ENCODE measurements at regions not wholly inside any gene's neighbourhood (a gene's known extent, or its start where the extent isn't known, plus 50 kb on each side); places are given as distances from the start of the nearest gene placed in this dataset.

DNA sequence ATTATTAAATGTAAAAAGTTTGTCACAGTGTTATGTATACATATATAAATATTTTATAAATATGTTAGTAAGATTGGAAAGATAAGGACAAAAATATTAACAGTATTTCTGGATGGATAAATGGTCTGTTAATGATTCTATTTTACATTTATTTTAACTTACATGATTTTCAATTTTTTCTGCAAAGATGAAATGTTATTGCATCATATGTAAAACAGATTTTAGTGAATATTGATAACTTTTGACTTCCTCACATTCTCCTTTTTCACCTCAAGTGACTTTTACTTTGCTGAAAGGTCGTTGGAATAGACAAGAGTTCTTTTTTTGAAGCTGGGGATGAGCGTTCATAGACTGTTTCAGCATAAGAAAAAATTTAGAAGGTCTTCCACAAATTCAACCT, 1554.7 kb upstream of the TENM4 start:
- H3K4me2 ChIP-seq (ENCODE audit: insufficient read depth, low read length, poor library complexity, severe bottlenecking), result no peak overlapping the region
- no peak overlapping the region for H3K18ac ChIP-seq (ENCODE audit: low read length)
- no peak overlapping the region for H4K91ac ChIP-seq (ENCODE audit: low read depth, low read length, poor library complexity)
- H3K4ac ChIP-seq (ENCODE audit: low read length), result no peak overlapping the region
- DNase-seq (ENCODE audit: low spot score), result no peak
- H3K27me3 ChIP-seq (ENCODE audit: control insufficient read depth in 3 of 3, insufficient read depth in 3 of 3, low read depth in 1 of 3, low read length in 3 of 3), result no peaks in the 10 kb centered on the region
- H2BK15ac ChIP-seq (ENCODE audit: low read length), result no peak overlapping the region
- no peak overlapping the region for H2AK5ac ChIP-seq (ENCODE audit: low read depth, low read length)
- H3K9ac ChIP-seq (ENCODE audit: low read depth, low read length, poor library complexity), result no peak overlapping the region
- peaks cover 0 to 3% of the 10 kb centered on the region in 2 donors for H3K4me1 ChIP-seq (ENCODE audit: control insufficient read depth in 2 of 2, insufficient read depth in 1 of 2, low read depth in 1 of 2, low read length in 2 of 2)
- no peaks in the 10 kb centered on the region for H3K36me3 ChIP-seq (replicated peaks in 1 of 2; ENCODE audit: control insufficient read depth in 2 of 2, insufficient read depth in 2 of 2, low read length in 2 of 2)
- no peak overlapping the region for H3K27ac ChIP-seq (replicated peaks; ENCODE audit: low read length)
- no peak overlapping the region for H4K8ac ChIP-seq (ENCODE audit: low read depth, low read length)
- no peak overlapping the region for H3K23ac ChIP-seq (ENCODE audit: low read depth, low read length, poor library complexity)
- H3K79me1 ChIP-seq (ENCODE audit: low read depth, low read length), result no peaks in the 10 kb centered on the region
- H3K14ac ChIP-seq (ENCODE audit: low read length), result no peak overlapping the region
- H2BK5ac ChIP-seq (ENCODE audit: low read length), result no peak overlapping the region
- no peak overlapping the region for H2BK12ac ChIP-seq (ENCODE audit: low read length)
- no peaks in the 10 kb centered on the region for H3K9me3 ChIP-seq (replicated peaks in 1 of 2; ENCODE audit: control insufficient read depth in 2 of 2, insufficient read depth in 1 of 2, low read depth in 1 of 2, low read length in 2 of 2)
- no peak overlapping the region for H2BK120ac ChIP-seq (ENCODE audit: low read depth, low read length)
- no peak overlapping the region for H3K4me3 ChIP-seq (ENCODE audit: low read length in 2 of 2)
- no CpG with 5 or more reads among the region's 2 CpGs for WGBS, 2 donors (ENCODE audit: extremely low coverage in 2 of 2, insufficient read length in 2 of 2, insufficient replicate concordance in 1 of 2)
- H2AFZ ChIP-seq (ENCODE audit: low read length), result no peak overlapping the region

GRCh38 chr11:80993536-80993935, 1552.7 kb upstream of the TENM4 start:
- H2AK5ac ChIP-seq (ENCODE audit: low read depth, low read length), result no peak overlapping the region
- H3K36me3 ChIP-seq (replicated peaks in 1 of 2; ENCODE audit: control insufficient read depth in 2 of 2, insufficient read depth in 2 of 2, low read length in 2 of 2), result no peaks in the 10 kb centered on the region
- H3K9ac ChIP-seq (ENCODE audit: low read depth, low read length, poor library complexity), result no peak overlapping the region
- H4K8ac ChIP-seq (ENCODE audit: low read depth, low read length), result no peak overlapping the region
- H2BK5ac ChIP-seq (ENCODE audit: low read length), result no peak overlapping the region
- no peak overlapping the region for H3K4me2 ChIP-seq (ENCODE audit: insufficient read depth, low read length, poor library complexity, severe bottlenecking)
- no peaks in the 10 kb centered on the region for H3K79me1 ChIP-seq (ENCODE audit: low read depth, low read length)
- H3K4me3 ChIP-seq (ENCODE audit: low read length in 2 of 2), result no peak overlapping the region
- no peak overlapping the region for H3K4ac ChIP-seq (ENCODE audit: low read length)
- peaks cover 1 to 3% of the 10 kb centered on the region in 2 donors for H3K4me1 ChIP-seq (ENCODE audit: control insufficient read depth in 2 of 2, insufficient read depth in 1 of 2, low read depth in 1 of 2, low read length in 2 of 2)
- no peak overlapping the region for H2BK15ac ChIP-seq (ENCODE audit: low read length)
- no peaks in the 10 kb centered on the region for H3K9me3 ChIP-seq (replicated peaks in 1 of 2; ENCODE audit: control insufficient read depth in 2 of 2, insufficient read depth in 1 of 2, low read depth in 1 of 2, low read length in 2 of 2)
- H3K23ac ChIP-seq (ENCODE audit: low read depth, low read length, poor library complexity), result no peak overlapping the region
- H3K14ac ChIP-seq (ENCODE audit: low read length), result no peak overlapping the region
- H2BK12ac ChIP-seq (ENCODE audit: low read length), result no peak overlapping the region
- H4K91ac ChIP-seq (ENCODE audit: low read depth, low read length, poor library complexity), result no peak overlapping the region
- H2AFZ ChIP-seq (ENCODE audit: low read length), result no peak overlapping the region
- H3K27ac ChIP-seq (replicated peaks; ENCODE audit: low read length), result no peak overlapping the region
- H3K18ac ChIP-seq (ENCODE audit: low read length), result no peak overlapping the region
- no peaks in the 10 kb centered on the region for H3K27me3 ChIP-seq (ENCODE audit: control insufficient read depth in 3 of 3, insufficient read depth in 3 of 3, low read depth in 1 of 3, low read length in 3 of 3)
- H2BK120ac ChIP-seq (ENCODE audit: low read depth, low read length), result no peak overlapping the region
- no peak for DNase-seq (ENCODE audit: low spot score)

DNA sequence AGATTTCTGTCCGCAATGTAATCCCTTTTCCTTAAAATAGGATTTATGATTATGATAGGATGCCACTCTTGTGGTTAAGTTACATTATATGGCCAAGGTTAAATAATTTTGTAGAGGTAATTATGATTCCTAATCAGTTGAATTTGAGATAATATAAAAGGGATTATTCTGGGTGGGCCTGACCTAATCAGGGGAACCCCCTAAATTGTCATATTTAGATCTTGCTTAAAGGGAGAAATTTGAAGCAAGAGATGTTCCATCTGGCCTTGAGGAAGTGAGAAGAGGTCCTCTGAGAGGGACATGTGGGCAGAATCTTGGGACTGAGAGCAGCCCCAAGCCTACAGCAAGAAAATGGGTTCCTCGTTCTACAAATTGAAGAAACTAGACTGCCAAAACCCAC, 1550.1 kb upstream of the TENM4 start:
- Histone ChIP-seq H3K4me2 (ENCODE audit: insufficient read depth, low read length, poor library complexity, severe bottlenecking) (no peak overlapping the region), H3K18ac (ENCODE audit: low read length) (no peak overlapping the region), H3K9ac (ENCODE audit: low read depth, low read length, poor library complexity) (no peak overlapping the region), H3K4me1 (ENCODE audit: control insufficient read depth in 2 of 2, insufficient read depth in 1 of 2, low read depth in 1 of 2, low read length in 2 of 2) (peaks cover 1 to 16% of the 10 kb centered on the region in 2 donors), H2AFZ (ENCODE audit: low read length) (no peak overlapping the region), H3K4ac (ENCODE audit: low read length) (no peak overlapping the region), H3K9me3 (replicated peaks in 1 of 2; ENCODE audit: control insufficient read depth in 2 of 2, insufficient read depth in 1 of 2, low read depth in 1 of 2, low read length in 2 of 2) (no peaks in the 10 kb centered on the region), H4K91ac (ENCODE audit: low read depth, low read length, poor library complexity) (no peak overlapping the region), H2BK5ac (ENCODE audit: low read length) (no peak overlapping the region), H3K23ac (ENCODE audit: low read depth, low read length, poor library complexity) (no peak overlapping the region), H3K79me1 (ENCODE audit: low read depth, low read length) (no peaks in the 10 kb centered on the region), H3K27me3 (ENCODE audit: control insufficient read depth in 3 of 3, insufficient read depth in 3 of 3, low read depth in 1 of 3, low read length in 3 of 3) (no peaks in the 10 kb centered on the region), H3K14ac (ENCODE audit: low read length) (no peak overlapping the region), H2BK120ac (ENCODE audit: low read depth, low read length) (no peak overlapping the region), H3K4me3 (ENCODE audit: low read length in 2 of 2) (no peak overlapping the region), H4K8ac (ENCODE audit: low read depth, low read length) (no peak overlapping the region), H2BK15ac (ENCODE audit: low read length) (no peak overlapping the region), H2AK5ac (ENCODE audit: low read depth, low read length) (no peak overlapping the region), H2BK12ac (ENCODE audit: low read length) (no peak overlapping the region), H3K36me3 (replicated peaks in 1 of 2; ENCODE audit: control insufficient read depth in 2 of 2, insufficient read depth in 2 of 2, low read length in 2 of 2) (no peaks in the 10 kb centered on the region), H3K27ac (replicated peaks; ENCODE audit: low read length) (no peak overlapping the region)
- no CpG with 5 or more reads among the region's 2 CpGs for WGBS, 2 donors (ENCODE audit: extremely low coverage in 2 of 2, insufficient read length in 2 of 2, insufficient replicate concordance in 1 of 2)
- no peak for DNase-seq (ENCODE audit: low spot score)

DNA sequence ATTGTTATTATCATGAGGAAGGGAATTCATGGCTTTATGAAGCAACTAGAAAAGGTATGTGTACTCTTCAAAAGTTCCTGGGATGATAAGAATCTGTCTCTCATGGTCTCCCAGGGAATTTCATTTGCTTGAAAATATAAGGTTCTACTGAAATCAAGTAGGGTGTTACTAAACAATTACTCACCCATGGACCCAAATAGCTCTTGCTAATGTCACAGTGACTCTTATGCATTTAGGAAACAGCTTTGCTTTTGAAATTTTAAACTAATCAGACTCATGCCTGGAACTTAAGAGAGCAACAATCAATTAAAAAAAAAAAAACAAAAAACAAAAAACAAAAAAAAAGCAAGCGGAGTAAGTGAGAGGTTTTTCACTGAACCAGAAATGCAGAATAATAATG, 1546.3 kb upstream of the TENM4 start:
- no peak overlapping the region for H2BK5ac ChIP-seq (ENCODE audit: low read length)
- no peak overlapping the region for H3K9ac ChIP-seq (ENCODE audit: low read depth, low read length, poor library complexity)
- no peak overlapping the region for H3K4ac ChIP-seq (ENCODE audit: low read length)
- no peaks in the 10 kb centered on the region for H3K27me3 ChIP-seq (ENCODE audit: control insufficient read depth in 3 of 3, insufficient read depth in 3 of 3, low read depth in 1 of 3, low read length in 3 of 3)
- no peak overlapping the region for H3K27ac ChIP-seq (replicated peaks; ENCODE audit: low read length)
- H4K91ac ChIP-seq (ENCODE audit: low read depth, low read length, poor library complexity), result no peak overlapping the region
- H3K18ac ChIP-seq (ENCODE audit: low read length), result no peak overlapping the region
- H3K36me3 ChIP-seq (replicated peaks in 1 of 2; ENCODE audit: control insufficient read depth in 2 of 2, insufficient read depth in 2 of 2, low read length in 2 of 2), result no peaks in the 10 kb centered on the region
- H2AFZ ChIP-seq (ENCODE audit: low read length), result peak overlapping the region; percentile 55
- H3K79me1 ChIP-seq (ENCODE audit: low read depth, low read length), result no peaks in the 10 kb centered on the region
- no peak overlapping the region for H2AK5ac ChIP-seq (ENCODE audit: low read depth, low read length)
- no peak overlapping the region for H2BK12ac ChIP-seq (ENCODE audit: low read length)
- no peaks in the 10 kb centered on the region for H3K9me3 ChIP-seq (replicated peaks in 1 of 2; ENCODE audit: control insufficient read depth in 2 of 2, insufficient read depth in 1 of 2, low read depth in 1 of 2, low read length in 2 of 2)
- no peak overlapping the region for H4K8ac ChIP-seq (ENCODE audit: low read depth, low read length)
- peaks cover 1 to 13% of the 10 kb centered on the region in 2 donors for H3K4me1 ChIP-seq (ENCODE audit: control insufficient read depth in 2 of 2, insufficient read depth in 1 of 2, low read depth in 1 of 2, low read length in 2 of 2)
- H3K14ac ChIP-seq (ENCODE audit: low read length), result no peak overlapping the region
- DNase-seq (ENCODE audit: low spot score), result no peak
- no peak overlapping the region for H3K4me2 ChIP-seq (ENCODE audit: insufficient read depth, low read length, poor library complexity, severe bottlenecking)
- WGBS, 2 donors (ENCODE audit: extremely low coverage in 2 of 2, insufficient read length in 2 of 2, insufficient replicate concordance in 1 of 2), result no CpG with 5 or more reads among the region's 1 CpG
- no peak overlapping the region for H3K23ac ChIP-seq (ENCODE audit: low read depth, low read length, poor library complexity)
- H2BK15ac ChIP-seq (ENCODE audit: low read length), result no peak overlapping the region
- no peak overlapping the region for H3K4me3 ChIP-seq (ENCODE audit: low read length in 2 of 2)
- H2BK120ac ChIP-seq (ENCODE audit: low read depth, low read length), result no peak overlapping the region
